Esophagus squamous epithelium (tissue), 5 donors: ENCODE measurements at regions not wholly inside any gene's neighbourhood (a gene's known extent, or its start where the extent isn't known, plus 50 kb on each side); places are given as distances from the start of the nearest gene placed in this dataset.

ENCODE experiments used
- DNase-seq: peaks from one replicate; lab custom pipeline; 2025; lab: John Stamatoyannopoulos, UW
- H3K27ac ChIP-seq, 4 donors: fragments of 200-600 bp; sonication (generic); one replicate each; pipeline ENCODE4 v1.5.1; 2016 to 2019; ENCODE audit warnings: mild to moderate bottlenecking in 1 of 4
- H3K27me3 ChIP-seq, 4 donors: fragments of 200-600 bp; sonication (generic); 1 replicate in 3 of 4; 2 replicates in 1 of 4; pipeline versions ENCODE4 v1.5.1 to v1.6.0; 2017 to 2021; ENCODE audit warnings: antibody characterized with exemption in 1 of 4
- H3K36me3 ChIP-seq, 3 donors: fragments of 200-600 bp; sonication (generic); one replicate each; pipeline ENCODE4 v1.5.1; 2016 to 2019
- H3K4me1 ChIP-seq, 3 donors: fragments of 200-600 bp; sonication (generic); one replicate each; pipeline ENCODE4 v1.5.1; 2017 to 2019
- H3K4me3 ChIP-seq, 4 donors: fragments of 200-600 bp; sonication (generic); 1 replicate in 3 of 4; 2 replicates in 1 of 4; pipeline ENCODE4 v1.5.1; 2016 to 2019; ENCODE audit warnings: mild to moderate bottlenecking in 2 of 4, moderate library complexity in 1 of 4
- H3K9me3 ChIP-seq, 3 donors: fragments of 200-600 bp; sonication (generic); one replicate each; pipeline ENCODE4 v1.5.1; 2016 to 2019
- CTCF ChIP-seq, 6 experiments: fragments of 450-650 bp in 4 of 6; fragments of 200-600 bp in 2 of 6; sonication (generic) in 2 of 6; IDR thresholded peaks; one replicate each; pipeline ENCODE4 v1.5.1; 2016 to 2019; ENCODE audit warnings: antibody characterized with exemption in 6 of 6, mild to moderate bottlenecking in 4 of 6, moderate library complexity in 4 of 6
- POLR2A ChIP-seq, 4 donors: fragments of 450-650 bp; IDR thresholded peaks; one replicate each; pipeline ENCODE4 v1.6.1; 2017; ENCODE audit warnings: antibody characterized with exemption in 4 of 4, mild to moderate bottlenecking in 4 of 4, moderate library complexity in 3 of 4
- WGBS, 2 donors: methylation state at CpG; one replicate each; pipeline ENCODE4 v1.1.5; 2018; 5-methylcytosine and 5-hydroxymethylcytosine counted together
- intact Hi-C: fragments of 100-400 bp; cut with DNase I; formaldehyde crosslinking; loops from one replicate; pipeline ENCODE4 v1.15.0; 2022
- donor health status: DM: yes; HTN: yes; CAD: no.

GRCh38 chr4:187826725-187827124 lies 168.8 kb upstream of the ZFP42 start:
- WGBS, 2 donors: 74% methylated on average over 8 of the region's 8 CpGs

GRCh38 chr4:187827631-187828030 lies 167.9 kb upstream of the ZFP42 start:
- intact Hi-C loops: no loop called here
- Histone ChIP-seq H3K4me3 (no peak overlapping the region), H3K9me3 (no peaks in the 10 kb centered on the region), H3K4me1 (no peaks in the 10 kb centered on the region), H3K36me3 (no peaks in the 10 kb centered on the region), H3K27ac (no peak overlapping the region), H3K27me3 (no peaks in the 10 kb centered on the region)
- no peak for DNase-seq
- TF ChIP-seq POLR2A (IDR thresholded peaks at IDR 0.05): no peak
- no peak for TF ChIP-seq CTCF (IDR thresholded peaks at IDR 0.05)
- WGBS, 2 donors: 64 to 74% methylated on average over 6 of the region's 6 CpGs

More at GRCh38 chr4:187826725-187827124, 168.8 kb upstream of the ZFP42 start:
- Histone ChIP-seq H3K9me3 (no peaks in the 10 kb centered on the region), H3K27ac (no peak overlapping the region), H3K4me3 (no peak overlapping the region), H3K27me3 (no peaks in the 10 kb centered on the region), H3K4me1 (no peaks in the 10 kb centered on the region), H3K36me3 (no peaks in the 10 kb centered on the region)
- no peak for TF ChIP-seq POLR2A (IDR thresholded peaks at IDR 0.05)
- no peak for TF ChIP-seq CTCF (IDR thresholded peaks at IDR 0.05)
- intact Hi-C loops: no loop called here
- no peak for DNase-seq

DNA sequence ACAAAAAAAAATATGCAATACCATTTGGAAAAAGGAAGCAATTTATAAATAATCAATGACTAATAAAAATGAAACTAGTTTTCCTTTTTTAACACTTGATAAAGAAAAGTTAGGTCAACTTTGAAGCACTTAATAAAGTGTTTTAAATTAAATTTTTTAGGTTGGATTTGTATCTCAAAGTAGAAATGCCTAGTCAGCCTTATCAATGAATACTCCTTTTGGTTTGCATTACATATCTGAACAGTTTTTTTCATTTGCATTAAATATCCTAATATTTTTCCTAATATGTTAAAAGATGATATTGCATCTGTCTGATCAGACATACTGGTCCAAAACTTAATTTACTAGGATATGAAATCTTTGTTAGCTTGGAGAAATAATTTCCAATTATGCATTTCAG lies 155.8 kb upstream of the ZFP42 start:
- no peaks in the 10 kb centered on the region for H3K36me3 ChIP-seq
- DNase-seq: no peak
- no peak overlapping the region for H3K27ac ChIP-seq
- intact Hi-C loops: no loop called here
- TF ChIP-seq POLR2A (IDR thresholded peaks at IDR 0.05) (no peak), CTCF (IDR thresholded peaks at IDR 0.05) (no peak)
- H3K27me3 ChIP-seq: no peaks in the 10 kb centered on the region
- H3K4me3 ChIP-seq: no peak overlapping the region
- H3K4me1 ChIP-seq: no peaks in the 10 kb centered on the region
- no peaks in the 10 kb centered on the region for H3K9me3 ChIP-seq

- no peak overlapping the region for H3K4me3 ChIP-seq
- no peaks in the 10 kb centered on the region for H3K36me3 ChIP-seq
- H3K4me1 ChIP-seq: no peaks in the 10 kb centered on the region
- no peak overlapping the region for H3K27ac ChIP-seq
- H3K27me3 ChIP-seq: no peaks in the 10 kb centered on the region
- 41 to 57% methylated on average over 2 of the region's 2 CpGs for WGBS, 2 donors
- TF ChIP-seq POLR2A (IDR thresholded peaks at IDR 0.05): no peak
- no peak for TF ChIP-seq CTCF (IDR thresholded peaks at IDR 0.05)
- intact Hi-C loops: no loop called here
- no peaks in the 10 kb centered on the region for H3K9me3 ChIP-seq
- DNase-seq: no peak
These were observed 154.8 kb upstream of the ZFP42 start for GRCh38 chr4:187840814-187841213.

DNA sequence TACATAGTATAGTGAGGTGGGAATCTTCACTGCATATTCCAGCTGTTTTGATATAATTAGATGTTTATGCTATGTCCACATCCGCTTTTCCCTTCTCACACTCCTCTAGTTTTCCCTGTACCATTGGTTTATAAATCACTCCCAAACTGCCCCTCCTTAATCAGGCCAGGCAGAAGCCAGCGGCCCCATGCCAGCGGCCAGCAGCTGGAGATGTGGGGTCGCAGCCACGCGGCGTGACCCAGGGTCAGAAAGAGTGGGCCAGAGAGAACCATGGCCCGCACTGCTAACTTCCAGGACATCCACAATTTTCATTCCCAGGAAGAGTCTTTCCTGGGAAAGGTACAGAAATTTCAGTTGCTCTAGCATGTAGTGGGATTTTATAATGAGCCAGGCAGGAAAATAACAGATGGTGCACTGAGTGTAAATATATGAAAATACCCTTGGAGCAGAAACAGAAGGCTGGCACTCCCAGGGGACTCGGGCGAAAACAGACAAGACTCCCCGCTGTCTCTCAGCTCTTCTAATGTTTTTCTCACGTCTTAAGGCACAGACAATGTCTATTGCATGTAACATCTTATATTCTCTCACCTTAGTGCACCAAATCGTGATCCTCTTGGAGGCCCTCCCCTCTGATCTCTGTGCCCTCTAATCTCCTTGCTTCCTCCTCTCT lies 145.9 kb upstream of the ZFP42 start:
- no peak for DNase-seq
- 58 to 73% methylated on average over 7 to 10 of the region's 13 CpGs for WGBS, 2 donors

More for the DNA sequence above, 145.9 kb upstream of the ZFP42 start:
- H3K9me3 ChIP-seq: no peaks in the 10 kb centered on the region
- no peak overlapping the region for H3K4me3 ChIP-seq
- H3K4me1 ChIP-seq: no peaks in the 10 kb centered on the region
- H3K36me3 ChIP-seq: no peaks in the 10 kb centered on the region
- H3K27me3 ChIP-seq: no peaks in the 10 kb centered on the region
- H3K27ac ChIP-seq: no peak overlapping the region
- no peak for TF ChIP-seq CTCF (IDR thresholded peaks at IDR 0.05)
- TF ChIP-seq POLR2A (IDR thresholded peaks at IDR 0.05): no peak
- intact Hi-C loops: no loop called here
